Testis (tissue), 2 donors: ENCODE measurements at regions not wholly inside any gene's neighbourhood (a gene's known extent, or its start where the extent isn't known, plus 50 kb on each side); places are given as distances from the start of the nearest gene placed in this dataset.

Source experiments
- DNase-seq: peaks from one replicate; pipeline ENCODE4 v3.0.0-alpha.2; 2019
- H3K27ac ChIP-seq, 2 donors: fragments of 200-600 bp; sonication (generic); one replicate each; pipeline ENCODE4 v1.5.1; 2019
- H3K27me3 ChIP-seq: fragments of 200-600 bp; sonication (generic); one replicate; pipeline ENCODE4 v1.5.1; 2019
- H3K36me3 ChIP-seq: fragments of 200-600 bp; sonication (generic); one replicate; pipeline ENCODE4 v1.5.1; 2017; ENCODE audit warnings: low read depth; ENCODE audit errors: missing control alignments
- H3K4me1 ChIP-seq: fragments of 200-600 bp; sonication (generic); one replicate; pipeline ENCODE4 v1.5.1; 2019
- H3K4me3 ChIP-seq, 2 donors: fragments of 200-600 bp; sonication (generic); one replicate each; pipeline ENCODE4 v1.5.1; 2017 to 2019
- H3K9me3 ChIP-seq: fragments of 200-600 bp; sonication (generic); one replicate; pipeline ENCODE4 v1.5.1; 2017
- POLR2A ChIP-seq: fragments of 450-650 bp; IDR thresholded peaks from one replicate; pipeline ENCODE4 v1.6.1; 2017; ENCODE audit warnings: antibody characterized with exemption, mild to moderate bottlenecking, moderate library complexity
- WGBS, 2 donors: methylation state at CpG; one replicate each; pipeline ENCODE4 v1.1.5; 2018; 5-methylcytosine and 5-hydroxymethylcytosine counted together
- intact Hi-C: fragments of 100-400 bp; cut with DNase I; formaldehyde crosslinking; loops from one replicate; pipeline ENCODE4 v1.15.1; 2023; ENCODE audit warnings: low total_unique reads
- TF ChIP-seq, protein P1 (sequence below), 3 experiments: fragments of 450-650 bp in 2 of 3; fragments of 200-600 bp in 1 of 3; sonication (generic) in 1 of 3; IDR thresholded peaks; one replicate each; pipeline ENCODE4 v1.5.1; 2016 to 2019; ENCODE audit warnings: antibody characterized with exemption in 3 of 3, mild to moderate bottlenecking in 2 of 3, moderate library complexity in 1 of 3

GRCh38 chr21:35579520-35580293, 480.6 kb downstream of the SETD4 start:
- no peak for DNase-seq
- intact Hi-C loops, result no loop called here
- no peaks in the 10 kb centered on the region for H3K9me3 ChIP-seq
- no peaks in the 10 kb centered on the region for H3K36me3 ChIP-seq
- H3K4me3 ChIP-seq, result no peak overlapping the region
- H3K27ac ChIP-seq, result no peak overlapping the region
- WGBS, 2 donors, result 72 to 82% methylated on average over 2 of the region's 2 CpGs
- no peak for TF ChIP-seq POLR2A
- TF ChIP-seq, protein P1, sequence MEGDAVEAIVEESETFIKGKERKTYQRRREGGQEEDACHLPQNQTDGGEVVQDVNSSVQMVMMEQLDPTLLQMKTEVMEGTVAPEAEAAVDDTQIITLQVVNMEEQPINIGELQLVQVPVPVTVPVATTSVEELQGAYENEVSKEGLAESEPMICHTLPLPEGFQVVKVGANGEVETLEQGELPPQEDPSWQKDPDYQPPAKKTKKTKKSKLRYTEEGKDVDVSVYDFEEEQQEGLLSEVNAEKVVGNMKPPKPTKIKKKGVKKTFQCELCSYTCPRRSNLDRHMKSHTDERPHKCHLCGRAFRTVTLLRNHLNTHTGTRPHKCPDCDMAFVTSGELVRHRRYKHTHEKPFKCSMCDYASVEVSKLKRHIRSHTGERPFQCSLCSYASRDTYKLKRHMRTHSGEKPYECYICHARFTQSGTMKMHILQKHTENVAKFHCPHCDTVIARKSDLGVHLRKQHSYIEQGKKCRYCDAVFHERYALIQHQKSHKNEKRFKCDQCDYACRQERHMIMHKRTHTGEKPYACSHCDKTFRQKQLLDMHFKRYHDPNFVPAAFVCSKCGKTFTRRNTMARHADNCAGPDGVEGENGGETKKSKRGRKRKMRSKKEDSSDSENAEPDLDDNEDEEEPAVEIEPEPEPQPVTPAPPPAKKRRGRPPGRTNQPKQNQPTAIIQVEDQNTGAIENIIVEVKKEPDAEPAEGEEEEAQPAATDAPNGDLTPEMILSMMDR (IDR thresholded peaks at IDR 0.05), result no peak
- H3K27me3 ChIP-seq, result no peaks in the 10 kb centered on the region
- H3K4me1 ChIP-seq, result no peaks in the 10 kb centered on the region

- TF ChIP-seq, protein P1 (IDR thresholded peaks at IDR 0.05), result no peak
- no peak for TF ChIP-seq POLR2A
- Histone ChIP-seq H3K27me3 (no peaks in the 10 kb centered on the region), H3K9me3 (no peaks in the 10 kb centered on the region), H3K36me3 (no peaks in the 10 kb centered on the region), H3K27ac (no peak overlapping the region), H3K4me3 (no peak overlapping the region), H3K4me1 (no peaks in the 10 kb centered on the region)
- intact Hi-C loops, result no loop called here
- DNase-seq, result no peak
- WGBS, 2 donors, result 92 to 94% methylated on average over 12 of the region's 12 CpGs
These were observed 481.4 kb downstream of the SETD4 start for GRCh38 chr21:35578831-35579471.

DNA sequence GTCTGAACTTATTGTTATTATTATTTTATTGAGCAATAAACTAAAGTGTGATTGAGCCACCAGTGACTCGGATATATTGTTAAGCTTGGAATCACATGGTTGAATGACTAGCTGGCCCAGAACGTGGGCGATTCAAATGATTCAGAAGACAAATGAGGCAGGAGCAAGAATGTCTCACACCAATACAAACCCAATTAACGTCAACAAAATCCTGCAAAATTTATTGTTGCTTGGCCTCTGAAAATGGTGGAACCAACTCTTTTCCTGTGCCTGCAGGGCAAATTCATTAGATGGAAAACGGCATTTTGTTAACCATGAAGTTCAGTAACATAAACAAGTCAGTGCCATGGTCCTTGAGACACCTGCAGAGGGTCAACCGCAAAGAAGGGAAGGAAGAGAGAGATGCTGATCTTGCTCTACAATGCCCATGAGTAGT, 482.0 kb downstream of the SETD4 start:
- intact Hi-C loops, result no loop called here
- DNase-seq, result no peak
- no peaks in the 10 kb centered on the region for H3K9me3 ChIP-seq
- 88 to 92% methylated on average over 6 of the region's 6 CpGs for WGBS, 2 donors
- H3K4me1 ChIP-seq, result no peaks in the 10 kb centered on the region
- no peaks in the 10 kb centered on the region for H3K36me3 ChIP-seq
- H3K4me3 ChIP-seq, result no peak overlapping the region
- no peak overlapping the region for H3K27ac ChIP-seq
- H3K27me3 ChIP-seq, result no peaks in the 10 kb centered on the region
- TF ChIP-seq, protein P1 (IDR thresholded peaks at IDR 0.05), result no peak
- no peak for TF ChIP-seq POLR2A

DNA sequence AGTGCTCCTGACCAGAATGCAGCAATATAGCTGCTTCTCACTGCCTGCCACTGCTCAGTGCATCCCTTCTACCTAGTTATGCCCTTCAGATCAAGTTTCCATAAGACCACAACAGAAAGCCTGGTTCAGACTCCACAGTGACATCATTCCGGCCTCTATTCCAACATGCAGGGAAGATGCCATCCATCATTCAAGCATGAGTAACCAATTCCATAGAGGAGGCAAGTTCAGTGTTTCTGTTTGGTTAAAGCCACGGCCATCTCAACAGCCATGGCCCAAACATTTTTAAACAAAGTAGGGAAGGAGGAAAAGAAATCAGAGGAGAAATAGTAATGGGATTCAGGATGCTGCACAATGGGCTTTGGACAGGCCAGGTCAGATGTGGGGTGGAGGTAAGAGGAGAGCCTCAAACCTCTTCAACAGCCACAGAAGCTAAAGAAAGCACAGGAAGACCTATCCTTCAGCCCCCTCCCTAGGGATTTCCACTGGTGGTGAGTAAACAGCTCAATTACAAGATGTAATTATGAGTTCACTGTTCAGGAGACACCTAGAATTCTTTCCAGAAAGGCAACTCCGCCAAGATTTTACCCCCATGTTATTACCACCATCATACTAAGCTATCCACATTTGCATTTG, 484.9 kb downstream of the SETD4 start:
- no peak for DNase-seq
- H3K27me3 ChIP-seq, result no peaks in the 10 kb centered on the region
- H3K36me3 ChIP-seq, result no peaks in the 10 kb centered on the region
- WGBS, 2 donors, result 63 to 94% methylated on average over 3 of the region's 3 CpGs
- H3K27ac ChIP-seq, result no peak overlapping the region
- no peak for TF ChIP-seq POLR2A
- TF ChIP-seq, protein P1 (IDR thresholded peaks at IDR 0.05), result no peak
- H3K4me3 ChIP-seq, result no peak overlapping the region
- H3K9me3 ChIP-seq, result no peaks in the 10 kb centered on the region
- no peaks in the 10 kb centered on the region for H3K4me1 ChIP-seq
- intact Hi-C loops, result no loop called here
